Right lobe of liver (tissue), 4 donors: ENCODE measurements at regions not wholly inside any gene's neighbourhood (a gene's known extent, or its start where the extent isn't known, plus 50 kb on each side); places are given as distances from the start of the nearest gene placed in this dataset.

Experiments used
- CTCF ChIP-seq, 4 donors: fragments of 200-600 bp in 3 of 4; fragments of 450-650 bp in 1 of 4; IDR thresholded peaks; one replicate each; pipeline versions ENCODE4 v1.5.1 to v1.8.0; 2016 to 2022; ENCODE audit warnings: antibody characterized with exemption in 4 of 4, mild to moderate bottlenecking in 2 of 4
- POLR2A ChIP-seq: fragments of 450-650 bp; IDR thresholded peaks from one replicate; pipeline ENCODE4 v1.6.1; 2017; ENCODE audit warnings: antibody characterized with exemption, mild to moderate bottlenecking
- donor health status: DM: no; HTN: no; CAD: no.
- donor health status: DM: no; HTN: no; CAD: no.
- donor health status: DM: no; HTN: yes; CAD: no.

GRCh38 chr11:106403751-106404150, 326.3 kb downstream of the AASDHPPT start:
- TF ChIP-seq POLR2A (no peak), CTCF (IDR thresholded peaks at IDR 0.05) (no peak)
